HCT116 (cell line): ENCODE measurements at regions not wholly inside any gene's neighbourhood (a gene's known extent, or its start where the extent isn't known, plus 50 kb on each side); places are given as distances from the start of the nearest gene placed in this dataset.

Experiments used
- ATAC-seq: fragments of 200-7000 bp; cut with Tn5 transposase; 2 replicates; pipeline ENCODE4 v1.9.1; 2020; ENCODE audit warnings: mild to moderate bottlenecking, moderate library complexity
- BruUV-seq: library from RNA; stranded (reverse); fragments of 400-500 nt; replicated peaks from 2 replicates; lab custom pipeline; 2021; lab: Mats Ljungman, UMichigan
- CTCF ChIA-PET: fragments of 300-600 bp; sonication (Branson Sonifier 250); formaldehyde crosslinking; loops from one replicate; lab custom pipeline; 2021; ENCODE audit warnings: antibody characterized with exemption; lab: Charles Lee
- POLR2A ChIA-PET: fragments of 300-600, 350-600 bp; sonication (Branson Sonifier 250); formaldehyde crosslinking; loops from one replicate; lab custom pipeline; 2021; ENCODE audit warnings: antibody characterized with exemption; lab: Charles Lee
- RAD21 ChIA-PET, 2 experiments: fragments of 300-600 bp; sonication (Branson Sonifier 250); formaldehyde crosslinking; loops; one replicate each; lab custom pipeline; 2023; ENCODE audit warnings: low total read pairs in 2 of 2; ENCODE audit not compliant: uncharacterized antibody in 2 of 2, unreplicated experiment in 2 of 2, low non-redundant PET in 1 of 2; lab: Charles Lee
- DNase-seq: peaks from one replicate; pipeline ENCODE4 v3.0.0-alpha.2; 2010; ENCODE audit warnings: low read depth, low spot score
- H2AFZ ChIP-seq: fragments of 200-600 bp; shearing (Covaris generic), sonication (generic); 2 replicates; pipeline ENCODE4 v1.6.1; 2017; ENCODE audit warnings: low read depth, mixed run types, mixed read lengths, antibody characterized with exemption, low read length; ENCODE audit not compliant: poor library complexity, severe bottlenecking
- H3K27ac ChIP-seq: 2 replicates; pipeline ENCODE4 v1.5.1; 2012; ENCODE audit warnings: low read depth, low read length
- H3K27me3 ChIP-seq: fragments of 200-600 bp; sonication (generic); 2 replicates; pipeline ENCODE4 v1.6.1; 2016; ENCODE audit warnings: mixed run types, low read length, mixed read lengths; ENCODE audit not compliant: insufficient read depth
- H3K36me3 ChIP-seq, 2 experiments: fragments of 200-500 bp in 1 of 2; fragments of 200-600 bp in 1 of 2; sonication (Bioruptor generic) in 1 of 2; sonication (generic) in 1 of 2; 2 replicates each; pipeline versions ENCODE4 v1.5.1 to v1.6.1; 2014 to 2016; ENCODE audit warnings: low read length in 2 of 2, inconsistent platforms in 1 of 2, mixed read lengths in 1 of 2, mixed run types in 1 of 2; ENCODE audit not compliant: insufficient read depth in 2 of 2, control insufficient read depth in 1 of 2
- H3K4me1 ChIP-seq, 2 experiments: fragments of 200-600 bp in 1 of 2; sonication (generic) in 1 of 2; 2 replicates each; pipeline versions ENCODE4 v1.5.1 to v1.6.1; 2012 to 2017; ENCODE audit warnings: low read length in 2 of 2, inconsistent platforms in 1 of 2, mild to moderate bottlenecking in 1 of 2, mixed read lengths in 1 of 2, mixed run types in 1 of 2, moderate library complexity in 1 of 2; ENCODE audit not compliant: insufficient read depth in 2 of 2, control insufficient read depth in 1 of 2
- H3K4me2 ChIP-seq: fragments of 200-600 bp; sonication (generic); 2 replicates; pipeline ENCODE4 v1.6.1; 2017; ENCODE audit warnings: mixed run types, low read length, mixed read lengths
- H3K4me3 ChIP-seq, 2 experiments: fragments of 200-600 bp in 1 of 2; sonication (generic) in 1 of 2; replicated peaks in 1 of 2; 2 replicates each; pipeline ENCODE4 v1.5.1; 2011 to 2016; ENCODE audit warnings: low read length in 2 of 2, control low read depth in 1 of 2, low read depth in 1 of 2, mild to moderate bottlenecking in 1 of 2, mixed read lengths in 1 of 2, mixed run types in 1 of 2
- H3K79me2 ChIP-seq: fragments of 200-600 bp; sonication (generic); 2 replicates; pipeline ENCODE4 v1.6.1; 2017; ENCODE audit warnings: mild to moderate bottlenecking, mixed run types, low read length, moderate library complexity, mixed read lengths; ENCODE audit not compliant: insufficient read depth
- H3K9ac ChIP-seq: fragments of 200-600 bp; sonication (generic); 2 replicates; pipeline ENCODE4 v1.6.1; 2016; ENCODE audit warnings: low read length, mixed read lengths
- H3K9me2 ChIP-seq: fragments of 200-600 bp; sonication (generic), shearing (Covaris generic); 2 replicates; pipeline ENCODE4 v1.6.1; 2017; ENCODE audit warnings: mixed run types, mild to moderate bottlenecking, moderate library complexity; ENCODE audit not compliant: insufficient read depth
- H3K9me3 ChIP-seq, 2 experiments: fragments of 200-500 bp in 1 of 2; fragments of 200-600 bp in 1 of 2; sonication (Bioruptor generic) in 1 of 2; sonication (generic) in 1 of 2; 2 replicates each; pipeline ENCODE4 v1.6.1; 2014 to 2017; ENCODE audit warnings: low read length in 2 of 2, mixed read lengths in 2 of 2, inconsistent platforms in 1 of 2, low read depth in 1 of 2, mild to moderate bottlenecking in 1 of 2, mixed run types in 1 of 2, moderate library complexity in 1 of 2; ENCODE audit not compliant: control insufficient read depth in 1 of 2, insufficient read depth in 1 of 2
- H4K20me1 ChIP-seq: fragments of 200-600 bp; sonication (generic), shearing (Covaris generic); 2 replicates; pipeline ENCODE4 v1.6.1; 2017; ENCODE audit warnings: mixed run types, mild to moderate bottlenecking, moderate library complexity; ENCODE audit not compliant: insufficient read depth
- CBX3 ChIP-seq: IDR thresholded peaks from 2 replicates; pipeline ENCODE4 v1.6.1; 2012; ENCODE audit warnings: low read depth
- CEBPB ChIP-seq: IDR thresholded peaks from 2 replicates; pipeline ENCODE4 v1.6.1; 2012; ENCODE audit warnings: low read depth
- EGR1 ChIP-seq: IDR thresholded peaks from 2 replicates; pipeline ENCODE4 v1.6.1; 2012; ENCODE audit warnings: low read depth
- FOSL1 ChIP-seq: IDR thresholded peaks from 2 replicates; pipeline ENCODE4 v1.6.1; 2012; ENCODE audit warnings: low read depth
- JUND ChIP-seq: IDR thresholded peaks from 2 replicates; pipeline ENCODE4 v1.6.1; 2012
- POLR2A ChIP-seq: IDR thresholded peaks from 2 replicates; pipeline ENCODE4 v1.7.0; 2011; ENCODE audit warnings: borderline replicate concordance; ENCODE audit not compliant: insufficient read depth, insufficient read length; ENCODE audit errors: extremely low read depth
- POLR2AphosphoS5 ChIP-seq: IDR thresholded peaks from 2 replicates; pipeline ENCODE4 v1.6.1; 2011; ENCODE audit warnings: mild to moderate bottlenecking, low read depth, low read length, moderate library complexity
- RAD21 ChIP-seq: IDR thresholded peaks from 2 replicates; pipeline ENCODE4 v1.6.1; 2012; ENCODE audit warnings: low read depth, mild to moderate bottlenecking
- REST ChIP-seq: IDR thresholded peaks from 2 replicates; pipeline ENCODE4 v1.6.1; 2012; ENCODE audit warnings: low read depth
- SP1 ChIP-seq: IDR thresholded peaks from 2 replicates; pipeline ENCODE4 v1.6.1; 2012; ENCODE audit warnings: low read depth
- YY1 ChIP-seq: IDR thresholded peaks from 2 replicates; pipeline ENCODE4 v1.6.1; 2011; ENCODE audit warnings: low read length, low read depth, moderate library complexity, mild to moderate bottlenecking; ENCODE audit not compliant: insufficient replicate concordance; ENCODE audit errors: extremely low read depth
- ZFX ChIP-seq: fragments of 450-650 bp; IDR thresholded peaks from 2 replicates; pipeline ENCODE4 v1.6.1; 2017
- ZNF274 ChIP-seq: fragments of 200-500 bp; sonication (Bioruptor generic); IDR thresholded peaks from 2 replicates; pipeline ENCODE4 v1.6.1; 2014; ENCODE audit warnings: mild to moderate bottlenecking, low read depth, low read length, inconsistent platforms
- intact Hi-C: fragments of 100-400 bp; cut with micrococcal nuclease; formaldehyde crosslinking; loops from 2 replicates; pipeline ENCODE4 v1.10.0; 2022
- TF ChIP-seq, protein P1 (sequence below), 3 experiments: fragments of 200-600 bp in 1 of 3; sonication (generic) in 1 of 3; IDR thresholded peaks in 2 of 3; conservative IDR thresholded peaks in 1 of 3; 2 replicates each; pipeline ENCODE4 v1.5.1; 2012 to 2017; ENCODE audit warnings: low read depth in 2 of 3, low read length in 2 of 3, antibody characterized with exemption in 1 of 3, borderline replicate concordance in 1 of 3, control low read depth in 1 of 3, mild to moderate bottlenecking in 1 of 3, mixed read lengths in 1 of 3, mixed run types in 1 of 3, moderate library complexity in 1 of 3; ENCODE audit not compliant: insufficient read depth in 1 of 3
- TF ChIP-seq, protein P2 (sequence below): IDR thresholded peaks from 2 replicates; pipeline ENCODE4 v1.6.1; 2011; ENCODE audit warnings: mild to moderate bottlenecking, low read length, moderate library complexity; ENCODE audit not compliant: insufficient replicate concordance; ENCODE audit errors: extremely low read depth

DNA sequence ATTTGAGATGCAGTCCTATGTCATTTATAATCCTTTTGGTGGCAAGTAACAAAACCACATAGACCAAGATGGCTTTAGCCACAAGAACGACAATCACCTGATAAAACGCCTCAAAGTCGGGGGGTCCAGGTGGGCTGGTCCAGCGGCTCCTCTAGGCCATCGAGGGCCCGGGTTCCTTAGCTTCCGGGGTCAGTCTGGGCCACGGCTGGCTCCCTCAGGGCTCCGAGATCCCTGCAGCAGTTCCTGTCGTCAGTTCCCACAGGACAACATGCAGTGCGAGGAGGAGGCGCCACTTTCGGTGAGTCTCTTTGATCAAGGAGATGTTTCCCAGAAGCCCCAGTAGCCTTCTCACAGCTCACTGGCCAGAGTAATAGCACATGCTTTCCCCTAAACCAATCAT, 574.6 kb downstream of the AACS start:
- intact Hi-C loops: no loop called here
- ChIA-PET RAD21 (no interaction called here), CTCF (no interaction called here), POLR2A (no interaction called here)
- no peak for DNase-seq
- BruUV-seq: no TSS peak
- Histone ChIP-seq H3K9me2 (no peaks in the 10 kb centered on the region), H3K4me1 (no peaks in the 10 kb centered on the region), H3K36me3 (no peaks in the 10 kb centered on the region), H3K27me3 (no peaks in the 10 kb centered on the region), H3K9me3 (no peaks in the 10 kb centered on the region), H2AFZ (no peak overlapping the region), H3K4me2 (no peak overlapping the region), H3K27ac (no peak overlapping the region), H3K4me3 (no peak overlapping the region), H4K20me1 (no peaks in the 10 kb centered on the region), H3K79me2 (no peaks in the 10 kb centered on the region), H3K9ac (no peak overlapping the region)
- TF ChIP-seq, protein P1, sequence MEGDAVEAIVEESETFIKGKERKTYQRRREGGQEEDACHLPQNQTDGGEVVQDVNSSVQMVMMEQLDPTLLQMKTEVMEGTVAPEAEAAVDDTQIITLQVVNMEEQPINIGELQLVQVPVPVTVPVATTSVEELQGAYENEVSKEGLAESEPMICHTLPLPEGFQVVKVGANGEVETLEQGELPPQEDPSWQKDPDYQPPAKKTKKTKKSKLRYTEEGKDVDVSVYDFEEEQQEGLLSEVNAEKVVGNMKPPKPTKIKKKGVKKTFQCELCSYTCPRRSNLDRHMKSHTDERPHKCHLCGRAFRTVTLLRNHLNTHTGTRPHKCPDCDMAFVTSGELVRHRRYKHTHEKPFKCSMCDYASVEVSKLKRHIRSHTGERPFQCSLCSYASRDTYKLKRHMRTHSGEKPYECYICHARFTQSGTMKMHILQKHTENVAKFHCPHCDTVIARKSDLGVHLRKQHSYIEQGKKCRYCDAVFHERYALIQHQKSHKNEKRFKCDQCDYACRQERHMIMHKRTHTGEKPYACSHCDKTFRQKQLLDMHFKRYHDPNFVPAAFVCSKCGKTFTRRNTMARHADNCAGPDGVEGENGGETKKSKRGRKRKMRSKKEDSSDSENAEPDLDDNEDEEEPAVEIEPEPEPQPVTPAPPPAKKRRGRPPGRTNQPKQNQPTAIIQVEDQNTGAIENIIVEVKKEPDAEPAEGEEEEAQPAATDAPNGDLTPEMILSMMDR (IDR thresholded peaks at IDR 0.05 in 2 of 3, conservative IDR thresholded peaks at IDR 0.05 in 1 of 3; ENCODE audit: borderline replicate concordance in 1 of 3, insufficient read depth in 1 of 3, low read depth in 2 of 3, low read length in 2 of 3): no peak
- TF ChIP-seq FOSL1: no peak
- TF ChIP-seq SP1: no peak
- ATAC-seq: no peak

GRCh38 chr12:125643055-125643454, 577.8 kb downstream of the AACS start:
- H3K9me3 ChIP-seq: no peaks in the 10 kb centered on the region; a peak in 1 of 4 replicates
- DNase-seq (no peak), ATAC-seq (no peak)
- H3K4me1 ChIP-seq: no peaks in the 10 kb centered on the region
- no peak overlapping the region for H3K4me2 ChIP-seq
- no peaks in the 10 kb centered on the region for H3K36me3 ChIP-seq
- CTCF ChIA-PET: no interaction called here
- no TSS peak for BruUV-seq
- no peak overlapping the region for H2AFZ ChIP-seq
- RAD21 ChIA-PET: no interaction called here
- intact Hi-C loops: no loop called here
- no peaks in the 10 kb centered on the region for H3K9me2 ChIP-seq
- no peak overlapping the region for H3K9ac ChIP-seq
- H3K27me3 ChIP-seq: no peaks in the 10 kb centered on the region
- TF ChIP-seq ZFX: no peak
- TF ChIP-seq REST: no peak
- no peak for TF ChIP-seq CEBPB
- no peak for TF ChIP-seq YY1
- TF ChIP-seq, protein P2, sequence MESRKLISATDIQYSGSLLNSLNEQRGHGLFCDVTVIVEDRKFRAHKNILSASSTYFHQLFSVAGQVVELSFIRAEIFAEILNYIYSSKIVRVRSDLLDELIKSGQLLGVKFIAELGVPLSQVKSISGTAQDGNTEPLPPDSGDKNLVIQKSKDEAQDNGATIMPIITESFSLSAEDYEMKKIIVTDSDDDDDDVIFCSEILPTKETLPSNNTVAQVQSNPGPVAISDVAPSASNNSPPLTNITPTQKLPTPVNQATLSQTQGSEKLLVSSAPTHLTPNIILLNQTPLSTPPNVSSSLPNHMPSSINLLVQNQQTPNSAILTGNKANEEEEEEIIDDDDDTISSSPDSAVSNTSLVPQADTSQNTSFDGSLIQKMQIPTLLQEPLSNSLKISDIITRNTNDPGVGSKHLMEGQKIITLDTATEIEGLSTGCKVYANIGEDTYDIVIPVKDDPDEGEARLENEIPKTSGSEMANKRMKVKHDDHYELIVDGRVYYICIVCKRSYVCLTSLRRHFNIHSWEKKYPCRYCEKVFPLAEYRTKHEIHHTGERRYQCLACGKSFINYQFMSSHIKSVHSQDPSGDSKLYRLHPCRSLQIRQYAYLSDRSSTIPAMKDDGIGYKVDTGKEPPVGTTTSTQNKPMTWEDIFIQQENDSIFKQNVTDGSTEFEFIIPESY: no peak
- no peak for TF ChIP-seq CBX3
- TF ChIP-seq RAD21: no peak
- no peak for TF ChIP-seq POLR2A
- TF ChIP-seq JUND: no peak
- TF ChIP-seq ZNF274: no peak
- no peak for TF ChIP-seq POLR2AphosphoS5
- TF ChIP-seq EGR1: no peak
- TF ChIP-seq, all 23 proteins: peak for 0
- H3K79me2 ChIP-seq: no peaks in the 10 kb centered on the region
- POLR2A ChIA-PET: no interaction called here
- no peak overlapping the region for H3K27ac ChIP-seq
- no peaks in the 10 kb centered on the region for H4K20me1 ChIP-seq
- no peak overlapping the region for H3K4me3 ChIP-seq
